ENCODE measurements at regions not wholly inside any gene's neighbourhood (a gene's known extent, or its start where the extent isn't known, plus 50 kb on each side); places are given as distances from the start of the nearest gene placed in this dataset.
A peak's percentile ranks its signal among the peaks of the same experiment; 100 is the strongest.

GRCh38 chr21:25422610-25423608, 184.4 kb downstream of the MRPL39 start:
- Histone ChIP-seq H3K27me3 (ENCODE audit: control insufficient read depth in 2 of 2, insufficient read depth in 1 of 2, low read length in 1 of 2) (no peaks in the 10 kb centered on the region), H3K4me3 (ENCODE audit: low read length in 2 of 2) (no peak overlapping the region), H3K9me3 (ENCODE audit: control insufficient read depth in 2 of 2, insufficient read depth in 1 of 2, low read length in 1 of 2) (no peaks in the 10 kb centered on the region), H3K4me1 (ENCODE audit: control insufficient read depth in 2 of 2, insufficient read depth in 2 of 2, low read length in 2 of 2) (no peaks in the 10 kb centered on the region), H3K36me3 (ENCODE audit: control insufficient read depth in 2 of 2, insufficient read depth in 2 of 2, low read length in 1 of 2) (no peaks in the 10 kb centered on the region), H3K27ac (ENCODE audit: low read depth in 1 of 2, low read length in 1 of 2) (no peak overlapping the region)
- no peak for DNase-seq (ENCODE audit: low read depth in 6 of 9, low spot score in 9 of 9)
- 94% methylated on average over 4 of the region's 4 CpGs for WGBS

- DNase-seq (ENCODE audit: low read depth in 6 of 9, low spot score in 9 of 9), result peak in 6 of 9 donors; percentile 3 to 64 (median 12)
- H3K4me3 ChIP-seq (ENCODE audit: low read length in 2 of 2), result no peak overlapping the region
- peak overlapping the region in 1 of 2 donors; percentile 46 for H3K27ac ChIP-seq (ENCODE audit: low read depth in 1 of 2, low read length in 1 of 2)
- H3K4me1 ChIP-seq (ENCODE audit: control insufficient read depth in 2 of 2, insufficient read depth in 2 of 2, low read length in 2 of 2), result no peaks in the 10 kb centered on the region
- H3K36me3 ChIP-seq (ENCODE audit: control insufficient read depth in 2 of 2, insufficient read depth in 2 of 2, low read length in 1 of 2), result no peaks in the 10 kb centered on the region
- H3K27me3 ChIP-seq (ENCODE audit: control insufficient read depth in 2 of 2, insufficient read depth in 1 of 2, low read length in 1 of 2), result no peaks in the 10 kb centered on the region
- WGBS, result 29% methylated on average over 6 of the region's 6 CpGs
- no peaks in the 10 kb centered on the region for H3K9me3 ChIP-seq (ENCODE audit: control insufficient read depth in 2 of 2, insufficient read depth in 1 of 2, low read length in 1 of 2)
Observed at GRCh38 chr21:25421321-25422028, 185.8 kb downstream of the MRPL39 start.

- WGBS, result 82% methylated on average over 4 of the region's 4 CpGs
- Histone ChIP-seq H3K27ac (ENCODE audit: low read depth in 1 of 2, low read length in 1 of 2) (no peak overlapping the region), H3K27me3 (ENCODE audit: control insufficient read depth in 2 of 2, insufficient read depth in 1 of 2, low read length in 1 of 2) (no peaks in the 10 kb centered on the region), H3K9me3 (ENCODE audit: control insufficient read depth in 2 of 2, insufficient read depth in 1 of 2, low read length in 1 of 2) (no peaks in the 10 kb centered on the region), H3K4me3 (ENCODE audit: low read length in 2 of 2) (no peak overlapping the region), H3K4me1 (ENCODE audit: control insufficient read depth in 2 of 2, insufficient read depth in 2 of 2, low read length in 2 of 2) (no peaks in the 10 kb centered on the region), H3K36me3 (ENCODE audit: control insufficient read depth in 2 of 2, insufficient read depth in 2 of 2, low read length in 1 of 2) (no peaks in the 10 kb centered on the region)
- DNase-seq (ENCODE audit: low read depth in 6 of 9, low spot score in 9 of 9), result no peak
Observed at GRCh38 chr21:25420831-25421230, 186.4 kb downstream of the MRPL39 start.

- H3K27me3 ChIP-seq (ENCODE audit: control insufficient read depth in 2 of 2, insufficient read depth in 1 of 2, low read length in 1 of 2), result no peaks in the 10 kb centered on the region
- no peaks in the 10 kb centered on the region for H3K4me1 ChIP-seq (ENCODE audit: control insufficient read depth in 2 of 2, insufficient read depth in 2 of 2, low read length in 2 of 2)
- no peak overlapping the region for H3K27ac ChIP-seq (ENCODE audit: low read depth in 1 of 2, low read length in 1 of 2)
- no peaks in the 10 kb centered on the region for H3K36me3 ChIP-seq (ENCODE audit: control insufficient read depth in 2 of 2, insufficient read depth in 2 of 2, low read length in 1 of 2)
- 95% methylated on average over 2 of the region's 2 CpGs for WGBS
- no peaks in the 10 kb centered on the region for H3K9me3 ChIP-seq (ENCODE audit: control insufficient read depth in 2 of 2, insufficient read depth in 1 of 2, low read length in 1 of 2)
- no peak overlapping the region for H3K4me3 ChIP-seq (ENCODE audit: low read length in 2 of 2)
- DNase-seq (ENCODE audit: low read depth in 6 of 9, low spot score in 9 of 9), result no peak
Observed at GRCh38 chr21:25416669-25417068, 190.6 kb downstream of the MRPL39 start.

- Histone ChIP-seq H3K36me3 (ENCODE audit: control insufficient read depth in 2 of 2, insufficient read depth in 2 of 2, low read length in 1 of 2) (no peaks in the 10 kb centered on the region), H3K9me3 (ENCODE audit: control insufficient read depth in 2 of 2, insufficient read depth in 1 of 2, low read length in 1 of 2) (no peaks in the 10 kb centered on the region), H3K27me3 (ENCODE audit: control insufficient read depth in 2 of 2, insufficient read depth in 1 of 2, low read length in 1 of 2) (no peaks in the 10 kb centered on the region), H3K4me1 (ENCODE audit: control insufficient read depth in 2 of 2, insufficient read depth in 2 of 2, low read length in 2 of 2) (no peaks in the 10 kb centered on the region), H3K4me3 (ENCODE audit: low read length in 2 of 2) (no peak overlapping the region), H3K27ac (ENCODE audit: low read depth in 1 of 2, low read length in 1 of 2) (no peak overlapping the region)
- no peak for DNase-seq (ENCODE audit: low read depth in 6 of 9, low spot score in 9 of 9)
Observed at GRCh38 chr21:25412100-25412499, 195.2 kb downstream of the MRPL39 start.

GRCh38 chr21:25409978-25410377, 197.3 kb downstream of the MRPL39 start:
- H3K4me1 ChIP-seq (ENCODE audit: control insufficient read depth in 2 of 2, insufficient read depth in 2 of 2, low read length in 2 of 2), result no peaks in the 10 kb centered on the region
- no peaks in the 10 kb centered on the region for H3K9me3 ChIP-seq (ENCODE audit: control insufficient read depth in 2 of 2, insufficient read depth in 1 of 2, low read length in 1 of 2)
- no peak for DNase-seq (ENCODE audit: low read depth in 6 of 9, low spot score in 9 of 9)
- no peak overlapping the region for H3K27ac ChIP-seq (ENCODE audit: low read depth in 1 of 2, low read length in 1 of 2)
- H3K4me3 ChIP-seq (ENCODE audit: low read length in 2 of 2), result no peak overlapping the region
- H3K27me3 ChIP-seq (ENCODE audit: control insufficient read depth in 2 of 2, insufficient read depth in 1 of 2, low read length in 1 of 2), result no peaks in the 10 kb centered on the region
- H3K36me3 ChIP-seq (ENCODE audit: control insufficient read depth in 2 of 2, insufficient read depth in 2 of 2, low read length in 1 of 2), result no peaks in the 10 kb centered on the region

GRCh38 chr21:25408666-25409065, 198.6 kb downstream of the MRPL39 start:
- WGBS, result 77% methylated on average over 5 of the region's 5 CpGs
- Histone ChIP-seq H3K4me1 (ENCODE audit: control insufficient read depth in 2 of 2, insufficient read depth in 2 of 2, low read length in 2 of 2) (no peaks in the 10 kb centered on the region), H3K9me3 (ENCODE audit: control insufficient read depth in 2 of 2, insufficient read depth in 1 of 2, low read length in 1 of 2) (no peaks in the 10 kb centered on the region), H3K27me3 (ENCODE audit: control insufficient read depth in 2 of 2, insufficient read depth in 1 of 2, low read length in 1 of 2) (no peaks in the 10 kb centered on the region), H3K36me3 (ENCODE audit: control insufficient read depth in 2 of 2, insufficient read depth in 2 of 2, low read length in 1 of 2) (no peaks in the 10 kb centered on the region), H3K4me3 (ENCODE audit: low read length in 2 of 2) (no peak overlapping the region), H3K27ac (ENCODE audit: low read depth in 1 of 2, low read length in 1 of 2) (no peak overlapping the region)
- DNase-seq (ENCODE audit: low read depth in 6 of 9, low spot score in 9 of 9), result no peak

GRCh38 chr21:25406887-25407579, 200.2 kb downstream of the MRPL39 start:
- no peak for DNase-seq (ENCODE audit: low read depth in 6 of 9, low spot score in 9 of 9)
- no peak overlapping the region for H3K4me3 ChIP-seq (ENCODE audit: low read length in 2 of 2)
- no peaks in the 10 kb centered on the region for H3K27me3 ChIP-seq (ENCODE audit: control insufficient read depth in 2 of 2, insufficient read depth in 1 of 2, low read length in 1 of 2)
- no peaks in the 10 kb centered on the region for H3K9me3 ChIP-seq (ENCODE audit: control insufficient read depth in 2 of 2, insufficient read depth in 1 of 2, low read length in 1 of 2)
- peaks cover 0 to 4% of the 10 kb centered on the region in 2 donors for H3K4me1 ChIP-seq (ENCODE audit: control insufficient read depth in 2 of 2, insufficient read depth in 2 of 2, low read length in 2 of 2)
- 98% methylated on average over 4 of the region's 4 CpGs for WGBS
- H3K36me3 ChIP-seq (ENCODE audit: control insufficient read depth in 2 of 2, insufficient read depth in 2 of 2, low read length in 1 of 2), result no peaks in the 10 kb centered on the region
- no peak overlapping the region for H3K27ac ChIP-seq (ENCODE audit: low read depth in 1 of 2, low read length in 1 of 2)

GRCh38 chr21:25405984-25406383, 201.3 kb downstream of the MRPL39 start:
- no peak overlapping the region for H3K27ac ChIP-seq (ENCODE audit: low read depth in 1 of 2, low read length in 1 of 2)
- no peak for DNase-seq (ENCODE audit: low read depth in 6 of 9, low spot score in 9 of 9)
- H3K27me3 ChIP-seq (ENCODE audit: control insufficient read depth in 2 of 2, insufficient read depth in 1 of 2, low read length in 1 of 2), result no peaks in the 10 kb centered on the region
- H3K9me3 ChIP-seq (ENCODE audit: control insufficient read depth in 2 of 2, insufficient read depth in 1 of 2, low read length in 1 of 2), result no peaks in the 10 kb centered on the region
- no peak overlapping the region for H3K4me3 ChIP-seq (ENCODE audit: low read length in 2 of 2)
- H3K4me1 ChIP-seq (ENCODE audit: control insufficient read depth in 2 of 2, insufficient read depth in 2 of 2, low read length in 2 of 2), result peaks cover 0 to 4% of the 10 kb centered on the region in 2 donors
- no peaks in the 10 kb centered on the region for H3K36me3 ChIP-seq (ENCODE audit: control insufficient read depth in 2 of 2, insufficient read depth in 2 of 2, low read length in 1 of 2)
